Heart left ventricle (tissue), 16 donors: ENCODE measurements at regions not wholly inside any gene's neighbourhood (a gene's known extent, or its start where the extent isn't known, plus 50 kb on each side); places are given as distances from the start of the nearest gene placed in this dataset.

Experiments used
- ATAC-seq, 4 donors: fragments of 200-7000 bp; cut with Tn5 transposase; one replicate each; pipeline ENCODE4 v1.9.1; 2020 to 2022; ENCODE audit warnings: moderate library complexity in 4 of 4, mild to moderate bottlenecking in 3 of 4, moderate number of reproducible peaks in 1 of 4
- DNase-seq, 5 donors: peaks; one replicate each; pipeline ENCODE4 v3.0.0-alpha.2; 2020
- H3K27ac ChIP-seq, 12 donors: fragments of 200-600 bp; sonication (generic) in 4 of 12; one replicate each; pipeline versions ENCODE4 v1.5.0 to v1.8.0; 2016 to 2022; ENCODE audit warnings: mild to moderate bottlenecking in 2 of 12
- H3K27me3 ChIP-seq, 9 donors: fragments of 200-600 bp; sonication (generic) in 2 of 9; one replicate each; pipeline versions ENCODE4 v1.5.1 to v1.8.0; 2016 to 2022; ENCODE audit warnings: mild to moderate bottlenecking in 3 of 9
- H3K36me3 ChIP-seq, 9 donors: fragments of 200-600 bp; sonication (generic) in 2 of 9; one replicate each; pipeline versions ENCODE4 v1.5.0 to v1.8.0; 2018 to 2022; ENCODE audit warnings: mild to moderate bottlenecking in 2 of 9
- H3K4me1 ChIP-seq, 12 donors: fragments of 200-600 bp; sonication (generic) in 4 of 12; one replicate each; pipeline versions ENCODE4 v1.5.0 to v1.8.0; 2016 to 2022; ENCODE audit warnings: mild to moderate bottlenecking in 3 of 12
- H3K4me3 ChIP-seq, 12 donors: fragments of 200-600 bp; sonication (generic) in 4 of 12; one replicate each; pipeline versions ENCODE4 v1.5.0 to v1.8.0; 2017 to 2022; ENCODE audit warnings: mild to moderate bottlenecking in 9 of 12, moderate library complexity in 4 of 12
- H3K9me3 ChIP-seq, 12 donors: fragments of 200-600 bp; sonication (generic) in 4 of 12; one replicate each; pipeline versions ENCODE4 v1.5.0 to v1.8.0; 2016 to 2022; ENCODE audit warnings: mild to moderate bottlenecking in 1 of 12
- CTCF ChIP-seq, 12 donors: fragments of 200-600 bp; sonication (generic) in 4 of 12; IDR thresholded peaks; one replicate each; pipeline versions ENCODE4 v1.5.0 to v1.8.0; 2018 to 2022; ENCODE audit warnings: antibody characterized with exemption in 12 of 12, mild to moderate bottlenecking in 5 of 12
- POLR2A ChIP-seq, 2 donors: fragments of 450-650 bp; IDR thresholded peaks; one replicate each; pipeline ENCODE4 v1.6.1; 2017; ENCODE audit warnings: antibody characterized with exemption in 2 of 2, mild to moderate bottlenecking in 2 of 2, moderate library complexity in 2 of 2
- WGBS, 4 donors: extraction: QIAGEN DNeasy Blood & Tissue Kit in 2 of 4; methylation state at CpG; one replicate each; pipeline versions ENCODE4 v1.1.5 to v1.1.7; 2013 to 2018; 5-methylcytosine and 5-hydroxymethylcytosine counted together
- intact Hi-C, 10 donors: fragments of 100-400 bp; cut with DNase I; formaldehyde crosslinking; loops; one replicate each; pipeline versions ENCODE4 v1.11.1 to v1.14.2; 2022
- donor health status: ischemic (EF 13 %, LVEDD 7.1; RV severe dilation, severe dysfunction).
- donor health status: healthy with polysubstance abuse.
- donor health status: DM: no; HTN: yes; CAD: no.
- donor health status: DM: no; HTN: no; CAD: no.
- donor health status: ischemic (EF 25% LVEDD 6.9; RV normal size, moderate dysfunction).
- donor health status: ischemic (EF 25% LVEDD 5.7; RV mildly dilated, moderate dysfunction).
- donor health status: healthy.
- donor health status: DM: yes; HTN: yes; CAD: no.
- donor health status: ischemic (EF 35%, LVEDD 5.7; RV mildly dilated, moderate dysfunction).
- donor health status: nonischemic (EF 11% LVEDD 7.7; RV severe dilation, severe dysfunction).
- donor health status: DM: yes; HTN: yes; CAD: no.
- donor health status: PGD.
- donor health status: ischemic (EF 29% LVEDD 5.4; RV normal size, mild dysfunction).
- donor health status: nonischemic (EF 23%, LVEDD 6.1; RV moderate dilation, normal function).

- Histone ChIP-seq H3K27ac (no peak overlapping the region), H3K36me3 (no peaks in the 10 kb centered on the region), H3K27me3 (no peaks in the 10 kb centered on the region), H3K4me1 (no peaks in the 10 kb centered on the region), H3K9me3 (no peaks in the 10 kb centered on the region), H3K4me3 (no peak overlapping the region)
- DNase-seq (no peak), ATAC-seq (no peak)
- WGBS, 4 donors = 59 to 81% (median 72%) methylated on average over 2 of the region's 2 CpGs
- TF ChIP-seq CTCF (IDR thresholded peaks at IDR 0.05) (no peak), POLR2A (IDR thresholded peaks at IDR 0.05) (no peak)
- intact Hi-C loops = no loop called here
Observed at GRCh38 chr12:40172879-40173278, 51.9 kb upstream of the LRRK2 start.

- Histone ChIP-seq H3K9me3 (no peaks in the 10 kb centered on the region), H3K4me3 (no peak overlapping the region), H3K4me1 (no peaks in the 10 kb centered on the region), H3K36me3 (no peaks in the 10 kb centered on the region), H3K27me3 (no peaks in the 10 kb centered on the region), H3K27ac (no peak overlapping the region)
- TF ChIP-seq CTCF (IDR thresholded peaks at IDR 0.05) (no peak), POLR2A (IDR thresholded peaks at IDR 0.05) (no peak)
- intact Hi-C loops = no loop called here
- ATAC-seq = no peak
- DNase-seq = no peak
- WGBS, 4 donors = 60 to 89% (median 84%) methylated on average over 1 of the region's 1 CpG
Observed at GRCh38 chr12:40171501-40171900, 53.3 kb upstream of the LRRK2 start.

- H3K27ac ChIP-seq = no peak overlapping the region
- no peaks in the 10 kb centered on the region for H3K36me3 ChIP-seq
- no peaks in the 10 kb centered on the region for H3K27me3 ChIP-seq
- no peak for DNase-seq
- intact Hi-C loops = no loop called here
- TF ChIP-seq CTCF (IDR thresholded peaks at IDR 0.05) = no peak
- no peak for TF ChIP-seq POLR2A (IDR thresholded peaks at IDR 0.05)
- H3K9me3 ChIP-seq = no peaks in the 10 kb centered on the region
- no peaks in the 10 kb centered on the region for H3K4me1 ChIP-seq
- no peak overlapping the region for H3K4me3 ChIP-seq
- no peak for ATAC-seq
- WGBS, 4 donors = 86 to 90% (median 86%) methylated on average over 1 of the region's 1 CpG
Observed at GRCh38 chr12:40171066-40171465, 53.7 kb upstream of the LRRK2 start.

GRCh38 chr12:40170593-40170992 is 54.2 kb upstream of the LRRK2 start:
- WGBS, 4 donors = 64 to 69% (median 66%) methylated on average over 5 of the region's 5 CpGs
- Histone ChIP-seq H3K27ac (no peak overlapping the region), H3K27me3 (no peaks in the 10 kb centered on the region), H3K9me3 (no peaks in the 10 kb centered on the region), H3K36me3 (no peaks in the 10 kb centered on the region), H3K4me1 (no peaks in the 10 kb centered on the region), H3K4me3 (no peak overlapping the region)
- intact Hi-C loops = no loop called here
- ATAC-seq (no peak), DNase-seq (no peak)
- TF ChIP-seq POLR2A (IDR thresholded peaks at IDR 0.05) = no peak
- TF ChIP-seq CTCF (IDR thresholded peaks at IDR 0.05) = no peak
